HG03571 (cell line): ENCODE measurements at regions not wholly inside any gene's neighbourhood (a gene's known extent, or its start where the extent isn't known, plus 50 kb on each side); places are given as distances from the start of the nearest gene placed in this dataset.

Source experiments
- ATAC-seq: cut with Tn5 transposase; IDR thresholded peaks from one replicate; pipeline ENCODE4 v1.9.1; 2021; ENCODE audit not compliant: unreplicated experiment

GRCh38 chr3:182436547-182436946, 356.8 kb upstream of the ATP11B start:
- ATAC-seq, result no peak

- no peak for ATAC-seq
Measured at GRCh38 chr3:182438398-182438797, 354.9 kb upstream of the ATP11B start.

GRCh38 chr3:182440101-182440500, 353.2 kb upstream of the ATP11B start:
- no peak for ATAC-seq

- no peak for ATAC-seq
Measured at GRCh38 chr3:182445576-182445975, 347.7 kb upstream of the ATP11B start.

GRCh38 chr3:182450942-182451787, 342.1 kb upstream of the ATP11B start:
- no peak for ATAC-seq

- no peak for ATAC-seq
Measured at GRCh38 chr3:182451871-182452270, 341.4 kb upstream of the ATP11B start.

- ATAC-seq, result no peak
Measured at GRCh38 chr3:182455011-182455410, 338.3 kb upstream of the ATP11B start.

GRCh38 chr3:182460303-182460702, 333.0 kb upstream of the ATP11B start:
- ATAC-seq, result no peak

- no peak for ATAC-seq
Measured at GRCh38 chr3:182462152-182462551, 331.2 kb upstream of the ATP11B start.

GRCh38 chr3:182464513-182465145, 328.7 kb upstream of the ATP11B start:
- ATAC-seq, result no peak

- ATAC-seq, result no peak
Measured at GRCh38 chr3:182465301-182466185, 327.8 kb upstream of the ATP11B start.

GRCh38 chr3:182469086-182469485, 324.2 kb upstream of the ATP11B start:
- no peak for ATAC-seq

- ATAC-seq, result no peak
Measured at GRCh38 chr3:182470187-182470586, 323.1 kb upstream of the ATP11B start.

GRCh38 chr3:182473191-182473710, 320.1 kb upstream of the ATP11B start:
- no peak for ATAC-seq

GRCh38 chr3:182478369-182478768, 314.9 kb upstream of the ATP11B start:
- ATAC-seq, result no peak

GRCh38 chr3:182479419-182480336, 313.6 kb upstream of the ATP11B start:
- no peak for ATAC-seq

GRCh38 chr3:182482705-182483104, 310.6 kb upstream of the ATP11B start:
- no peak for ATAC-seq

GRCh38 chr3:182484682-182485081, 308.6 kb upstream of the ATP11B start:
- no peak for ATAC-seq

GRCh38 chr3:182485301-182485700, 308.0 kb upstream of the ATP11B start:
- no peak for ATAC-seq

GRCh38 chr3:182486463-182486862, 306.8 kb upstream of the ATP11B start:
- ATAC-seq, result no peak
